Memory B cell (primary cell): ENCODE measurements at regions not wholly inside any gene's neighbourhood (a gene's known extent, or its start where the extent isn't known, plus 50 kb on each side); places are given as distances from the start of the nearest gene placed in this dataset.

Experiments used
- ATAC-seq: fragments of 150-1000 bp; cut with Tn5 transposase; 2 replicates; pipeline ENCODE4 v1.10.0; 2021; ENCODE audit warnings: low read depth, mild to moderate bottlenecking, moderate library complexity
- DNase-seq, 2 donors: peaks; one replicate each; pipeline ENCODE4 v3.0.0; 2022; ENCODE audit warnings: low spot score in 2 of 2
- H3K27ac Mint-ChIP-seq: one replicate; pipeline ENCODE4 v1.8.0; 2022; ENCODE audit warnings: mild to moderate bottlenecking, moderate library complexity, mixed read lengths
- H3K27me3 Mint-ChIP-seq: one replicate; pipeline ENCODE4 v1.8.0; 2022; ENCODE audit warnings: mixed read lengths
- H3K36me3 Mint-ChIP-seq: one replicate; pipeline ENCODE4 v1.8.0; 2022; ENCODE audit warnings: mild to moderate bottlenecking, mixed read lengths
- H3K4me1 Mint-ChIP-seq: one replicate; pipeline ENCODE4 v1.8.0; 2022; ENCODE audit warnings: mixed read lengths
- H3K4me3 Mint-ChIP-seq: one replicate; pipeline ENCODE4 v1.8.0; 2022; ENCODE audit warnings: mild to moderate bottlenecking, moderate library complexity, mixed read lengths
- H3K9me3 Mint-ChIP-seq: one replicate; pipeline ENCODE4 v1.8.0; 2022; ENCODE audit warnings: mixed read lengths

DNA sequence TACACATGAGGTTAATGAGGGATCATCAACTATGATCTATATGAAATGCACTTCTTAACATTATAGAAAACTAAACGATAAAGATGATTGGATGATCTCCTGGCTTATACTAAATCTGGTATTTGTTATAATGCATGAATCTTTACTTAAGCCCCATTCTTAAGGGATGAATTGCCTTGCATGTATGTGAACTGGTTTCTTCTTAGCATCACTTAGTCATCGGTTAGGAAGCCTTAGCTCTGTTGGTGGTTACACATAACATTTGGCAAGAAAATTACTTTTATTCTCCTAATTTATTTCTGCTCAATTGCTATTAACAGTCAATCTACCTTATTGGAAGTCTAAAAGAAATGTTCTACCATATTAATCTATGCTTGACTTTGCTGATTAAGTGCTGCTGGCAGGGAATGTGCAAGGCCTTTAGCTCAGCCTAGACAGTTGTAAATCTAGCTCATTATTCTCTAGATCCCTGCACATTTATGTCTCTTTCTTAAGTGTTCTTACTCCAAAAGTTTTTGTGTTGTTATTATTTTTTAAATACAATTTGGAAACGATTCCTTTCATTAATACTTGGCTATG lies 356.0 kb downstream of the ZPLD1 start:
- ATAC-seq = no peak
- H3K27ac Mint-ChIP-seq = no peak overlapping the region
- H3K9me3 Mint-ChIP-seq = no peaks in the 10 kb centered on the region
- no peak overlapping the region for H3K4me3 Mint-ChIP-seq
- H3K27me3 Mint-ChIP-seq = peaks cover 1% of the 10 kb centered on the region
- no peaks in the 10 kb centered on the region for H3K4me1 Mint-ChIP-seq
- DNase-seq = no peak
- no peaks in the 10 kb centered on the region for H3K36me3 Mint-ChIP-seq

DNA sequence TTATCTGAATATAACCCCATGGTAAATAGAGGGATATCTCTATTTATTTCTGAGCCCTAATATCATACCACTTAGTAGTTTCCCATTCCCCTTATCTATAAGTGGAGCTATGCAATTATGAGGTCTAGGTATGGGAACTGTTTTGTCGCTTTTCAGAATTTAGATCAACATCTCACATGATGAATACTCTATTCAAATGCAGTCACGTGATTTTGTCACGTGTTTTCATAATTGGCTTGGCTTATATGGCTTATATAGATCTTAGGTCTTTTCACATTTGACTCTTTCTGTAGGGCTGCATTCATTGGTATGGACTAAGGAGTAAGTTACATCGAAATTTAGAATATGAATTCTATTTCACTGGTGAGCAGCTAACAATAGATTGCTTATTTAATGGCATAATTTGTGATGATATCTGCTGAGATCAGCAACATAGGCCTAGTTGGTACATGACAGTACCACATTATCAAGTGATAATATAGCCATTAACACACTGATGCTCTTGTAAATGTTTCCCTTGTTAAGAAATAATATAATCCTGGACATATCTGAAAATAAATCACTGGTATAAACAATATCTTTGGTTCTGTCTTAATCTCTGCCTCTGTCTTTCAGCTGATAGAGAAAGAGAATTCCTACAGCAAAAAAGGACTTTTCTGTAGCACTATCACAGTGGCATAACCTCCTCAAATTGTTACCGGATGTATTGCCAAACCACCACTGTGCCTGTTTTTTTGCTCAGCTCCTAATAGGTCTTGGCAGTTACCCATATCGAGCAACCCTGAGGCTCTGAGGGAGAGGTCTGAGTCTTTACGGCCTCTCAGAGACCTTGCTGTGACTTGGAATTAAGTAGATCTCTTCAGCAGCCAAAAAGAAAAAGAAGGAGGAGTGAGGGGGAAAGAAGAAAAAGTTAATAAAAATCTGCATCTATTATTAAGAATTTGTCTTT lies 357.1 kb downstream of the ZPLD1 start:
- Mint-ChIP-seq H3K4me1 (no peaks in the 10 kb centered on the region), H3K27me3 (peaks cover 1% of the 10 kb centered on the region), H3K9me3 (no peaks in the 10 kb centered on the region), H3K4me3 (no peak overlapping the region), H3K36me3 (no peaks in the 10 kb centered on the region), H3K27ac (no peak overlapping the region)
- ATAC-seq (no peak), DNase-seq (no peak)

DNA sequence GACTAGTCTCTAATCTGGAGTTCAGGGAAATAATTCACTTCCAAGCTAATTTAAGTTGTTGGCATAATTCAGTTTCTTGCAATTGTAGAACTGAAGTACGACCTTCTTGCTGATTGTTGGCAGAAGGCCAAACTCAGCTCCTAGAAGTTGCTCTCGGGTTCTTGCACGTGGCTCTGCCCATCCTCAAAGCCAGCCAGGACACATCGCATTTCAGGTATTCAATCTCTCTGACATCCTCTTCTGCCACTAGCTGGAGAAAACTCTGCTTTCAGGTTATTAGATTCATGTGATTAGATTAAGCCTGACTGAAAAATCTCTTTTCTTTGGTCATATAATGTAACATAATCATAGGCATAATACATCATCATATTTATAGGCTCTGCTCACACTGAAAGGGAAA lies 362.0 kb downstream of the ZPLD1 start:
- no peak for ATAC-seq
- Mint-ChIP-seq H3K9me3 (no peaks in the 10 kb centered on the region), H3K4me3 (no peak overlapping the region), H3K27ac (no peak overlapping the region), H3K4me1 (no peaks in the 10 kb centered on the region), H3K27me3 (peaks cover 1% of the 10 kb centered on the region), H3K36me3 (no peaks in the 10 kb centered on the region)
- no peak for DNase-seq

DNA sequence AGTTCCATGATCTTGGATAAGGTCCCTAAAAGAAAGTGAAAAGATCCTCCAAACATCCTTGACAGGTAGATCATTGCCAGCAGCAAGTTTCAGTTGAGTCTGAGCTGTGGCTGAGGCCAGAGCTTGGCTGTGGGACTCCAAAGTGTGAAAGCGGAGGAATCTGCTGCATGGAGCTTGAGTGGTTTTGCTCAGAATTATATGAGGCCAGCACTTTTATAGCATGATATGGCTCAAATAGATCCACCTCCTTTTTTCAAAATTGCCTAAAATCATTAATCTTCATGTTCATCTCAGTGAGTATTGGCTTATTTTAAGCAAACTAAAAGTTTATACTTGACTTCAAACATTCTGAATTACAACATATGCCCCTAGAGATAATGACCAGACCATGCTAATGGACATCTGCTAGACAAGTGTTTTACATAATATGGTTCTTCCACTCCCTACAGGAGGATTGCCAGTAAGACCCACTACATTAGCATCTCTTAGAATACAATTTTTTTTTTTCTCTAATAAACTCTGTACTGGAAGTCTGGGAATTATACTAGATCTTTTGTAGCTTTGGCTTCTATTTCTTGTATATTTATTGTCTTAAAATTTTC lies 368.1 kb downstream of the ZPLD1 start:
- Mint-ChIP-seq H3K4me1 (no peaks in the 10 kb centered on the region), H3K27me3 (no peaks in the 10 kb centered on the region), H3K27ac (no peak overlapping the region), H3K9me3 (no peaks in the 10 kb centered on the region), H3K4me3 (no peak overlapping the region), H3K36me3 (no peaks in the 10 kb centered on the region)
- DNase-seq (no peak), ATAC-seq (no peak)

DNA sequence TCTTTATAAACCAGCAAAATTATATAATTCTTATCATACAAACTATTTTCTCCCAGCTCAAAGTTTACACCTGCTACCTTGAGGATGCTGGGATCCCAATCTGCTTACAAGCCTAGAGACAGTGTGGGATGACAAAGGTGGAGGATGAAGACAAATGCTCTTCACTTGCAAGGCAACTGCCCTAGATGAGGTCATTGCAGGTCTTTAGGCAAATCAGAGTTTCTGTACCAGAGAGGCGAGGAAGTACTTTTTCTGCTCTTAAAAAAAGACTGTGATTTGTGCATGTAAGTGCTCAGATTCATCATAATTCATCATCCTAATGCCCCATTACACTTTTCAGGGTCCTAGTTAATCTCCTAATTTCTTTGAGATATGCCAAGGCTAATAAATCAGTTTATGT lies 376.1 kb downstream of the ZPLD1 start:
- no peaks in the 10 kb centered on the region for H3K36me3 Mint-ChIP-seq
- H3K27me3 Mint-ChIP-seq = no peaks in the 10 kb centered on the region
- DNase-seq (no peak), ATAC-seq (no peak)
- no peak overlapping the region for H3K4me3 Mint-ChIP-seq
- peaks cover 2% of the 10 kb centered on the region for H3K9me3 Mint-ChIP-seq
- H3K27ac Mint-ChIP-seq = no peak overlapping the region
- H3K4me1 Mint-ChIP-seq = no peaks in the 10 kb centered on the region

DNA sequence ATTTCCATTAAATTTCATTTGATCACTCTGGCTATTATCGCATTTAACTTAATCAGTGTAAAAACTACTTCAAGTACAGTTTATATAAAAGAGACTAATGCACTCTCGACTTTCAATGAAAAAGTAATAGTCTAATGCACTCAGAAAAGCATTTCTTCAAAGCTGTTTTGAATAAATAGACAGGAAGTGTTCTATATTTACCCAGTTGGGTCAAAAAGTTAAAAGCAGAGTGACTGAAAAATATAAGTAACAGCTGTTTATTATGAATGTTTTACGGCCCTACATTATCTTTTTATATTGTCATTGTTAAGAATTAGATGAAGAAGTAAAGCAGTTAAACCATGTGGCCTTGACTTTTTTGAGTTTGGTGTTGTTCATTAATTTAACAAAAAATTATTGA lies 391.8 kb downstream of the ZPLD1 start:
- no peak for ATAC-seq
- H3K9me3 Mint-ChIP-seq = no peaks in the 10 kb centered on the region
- DNase-seq = no peak
- no peaks in the 10 kb centered on the region for H3K36me3 Mint-ChIP-seq
- no peaks in the 10 kb centered on the region for H3K27me3 Mint-ChIP-seq
- no peaks in the 10 kb centered on the region for H3K4me1 Mint-ChIP-seq
- H3K27ac Mint-ChIP-seq = no peak overlapping the region
- no peak overlapping the region for H3K4me3 Mint-ChIP-seq

DNA sequence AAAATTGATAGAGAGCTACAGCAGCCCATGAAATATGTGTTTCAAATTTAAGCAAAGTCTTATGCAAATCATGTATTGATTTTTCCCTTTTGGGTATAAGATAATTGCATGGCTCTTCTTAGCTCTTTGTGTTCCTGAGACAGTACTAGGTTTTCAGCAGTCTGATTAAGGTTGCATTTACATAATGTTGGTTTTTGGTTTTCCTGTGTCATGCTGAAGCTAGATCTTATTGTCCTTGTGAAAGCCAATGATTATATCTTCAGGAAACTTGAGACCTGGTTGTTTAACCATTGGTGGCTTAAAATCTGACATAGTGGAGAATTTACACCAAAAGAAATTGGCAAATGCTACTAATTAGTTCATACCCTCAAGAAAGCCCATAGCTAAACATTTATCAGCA lies 392.6 kb downstream of the ZPLD1 start:
- DNase-seq (no peak), ATAC-seq (no peak)
- Mint-ChIP-seq H3K36me3 (no peaks in the 10 kb centered on the region), H3K4me3 (no peak overlapping the region), H3K4me1 (no peaks in the 10 kb centered on the region), H3K9me3 (no peaks in the 10 kb centered on the region), H3K27me3 (no peaks in the 10 kb centered on the region), H3K27ac (no peak overlapping the region)

DNA sequence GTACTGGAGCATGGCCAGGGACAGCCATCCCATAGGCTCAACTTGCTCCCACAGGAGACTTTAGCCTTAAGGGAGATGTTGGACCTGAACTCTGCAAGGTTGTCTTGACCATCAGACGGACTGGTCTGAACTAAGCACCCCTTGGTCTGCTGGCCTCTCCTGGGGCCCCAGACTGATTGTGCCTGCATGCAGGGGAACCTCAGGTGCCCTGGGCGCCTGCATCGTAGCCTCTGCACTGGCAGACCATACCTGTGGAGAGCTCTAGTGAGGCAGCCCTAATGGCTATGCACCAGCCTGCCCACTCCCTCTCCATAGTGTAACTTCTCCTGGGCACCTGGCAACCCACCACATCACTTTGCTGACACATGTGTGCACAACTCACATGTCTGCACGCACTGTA lies 395.6 kb downstream of the ZPLD1 start:
- Mint-ChIP-seq H3K27me3 (no peaks in the 10 kb centered on the region), H3K9me3 (no peaks in the 10 kb centered on the region), H3K4me1 (no peaks in the 10 kb centered on the region), H3K36me3 (no peaks in the 10 kb centered on the region), H3K4me3 (no peak overlapping the region), H3K27ac (no peak overlapping the region)
- DNase-seq (no peak), ATAC-seq (no peak)

DNA sequence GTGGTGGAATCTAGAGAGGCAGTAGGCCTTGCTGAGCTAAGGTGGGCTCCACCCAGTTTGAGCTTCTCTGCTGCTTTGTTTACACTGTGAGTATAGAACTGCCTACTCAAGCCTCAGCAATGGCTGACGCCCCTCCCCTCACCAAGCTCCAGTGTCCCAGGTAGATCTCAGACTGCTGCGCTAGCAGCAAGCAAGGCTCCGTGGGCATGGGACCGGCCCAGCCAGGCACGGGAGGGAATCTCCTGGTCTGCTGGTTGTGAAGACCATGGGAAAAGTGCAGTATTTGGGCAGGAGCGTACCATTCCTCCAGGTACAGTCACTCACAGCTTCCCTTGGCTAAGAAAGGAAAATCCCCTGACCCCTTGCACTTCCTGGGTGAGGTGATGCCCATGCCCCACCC lies 407.1 kb downstream of the ZPLD1 start:
- H3K4me3 Mint-ChIP-seq = no peak overlapping the region
- no peaks in the 10 kb centered on the region for H3K36me3 Mint-ChIP-seq
- DNase-seq = no peak
- ATAC-seq = no peak
- H3K4me1 Mint-ChIP-seq = no peaks in the 10 kb centered on the region
- H3K9me3 Mint-ChIP-seq = peaks cover 6% of the 10 kb centered on the region
- no peaks in the 10 kb centered on the region for H3K27me3 Mint-ChIP-seq
- H3K27ac Mint-ChIP-seq = no peak overlapping the region

DNA sequence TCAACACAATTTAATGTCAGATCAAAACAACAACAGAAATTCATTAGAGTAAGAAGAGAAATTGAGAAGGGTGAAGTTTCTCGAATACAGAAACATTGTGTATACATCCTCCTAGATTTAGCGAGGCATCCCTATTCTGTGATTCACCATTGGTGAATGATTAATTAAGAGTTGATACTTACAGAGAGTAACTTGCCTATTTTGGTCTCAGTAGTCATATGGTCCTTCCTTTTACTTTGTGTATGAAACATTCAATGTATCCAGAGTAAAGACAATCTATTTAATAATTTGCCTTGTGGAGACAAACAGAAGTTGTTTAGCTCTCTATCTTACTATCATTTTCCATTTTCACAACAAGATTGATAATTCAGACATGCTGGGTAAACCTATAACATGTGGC lies 432.0 kb downstream of the ZPLD1 start:
- Mint-ChIP-seq H3K27ac (no peak overlapping the region), H3K4me3 (no peak overlapping the region), H3K9me3 (peaks cover 2% of the 10 kb centered on the region), H3K27me3 (no peaks in the 10 kb centered on the region), H3K4me1 (no peaks in the 10 kb centered on the region), H3K36me3 (no peaks in the 10 kb centered on the region)
- no peak for ATAC-seq
- no peak for DNase-seq

DNA sequence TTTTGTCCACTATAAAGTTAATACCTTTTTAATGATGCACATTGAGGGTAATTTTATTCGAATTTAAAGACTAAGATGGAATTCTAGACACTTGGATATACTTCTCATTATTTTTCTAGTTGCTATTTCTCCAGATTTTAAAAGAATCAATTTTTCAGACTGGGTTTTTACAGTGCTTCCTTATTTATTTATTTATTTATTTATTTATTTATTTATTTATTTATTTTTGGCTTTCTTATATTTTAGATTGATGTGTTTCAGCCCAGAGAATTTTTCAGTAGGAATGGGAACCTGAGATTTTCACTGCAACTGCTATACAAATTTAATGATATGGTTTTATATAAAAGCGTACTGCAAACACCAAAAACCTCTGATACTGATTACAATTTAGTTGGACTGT lies 448.7 kb downstream of the ZPLD1 start:
- ATAC-seq = no peak
- H3K9me3 Mint-ChIP-seq = peaks cover 1% of the 10 kb centered on the region
- no peaks in the 10 kb centered on the region for H3K4me1 Mint-ChIP-seq
- H3K27ac Mint-ChIP-seq = no peak overlapping the region
- no peak for DNase-seq
- no peak overlapping the region for H3K4me3 Mint-ChIP-seq
- no peaks in the 10 kb centered on the region for H3K27me3 Mint-ChIP-seq
- no peaks in the 10 kb centered on the region for H3K36me3 Mint-ChIP-seq

DNA sequence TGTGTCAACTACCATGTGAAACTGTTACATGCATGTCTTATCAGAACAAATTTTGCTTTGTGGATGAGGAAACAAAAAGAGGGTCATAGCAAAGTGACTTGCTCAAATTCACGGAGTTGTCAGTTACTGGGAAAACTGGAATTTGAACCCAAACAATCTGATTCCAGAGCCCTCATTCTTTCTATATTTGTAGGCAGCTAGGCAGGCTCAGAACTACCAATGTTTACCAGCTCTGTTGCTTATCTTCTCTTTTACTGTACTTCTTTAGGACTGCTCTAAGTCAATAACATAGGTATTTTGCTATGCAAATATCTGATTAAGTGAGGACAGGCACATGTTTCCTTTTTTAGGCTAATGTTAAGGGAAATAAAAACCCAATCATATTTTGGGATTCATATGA lies 450.5 kb downstream of the ZPLD1 start:
- peaks cover 1% of the 10 kb centered on the region for H3K9me3 Mint-ChIP-seq
- no peak for ATAC-seq
- H3K27me3 Mint-ChIP-seq = no peaks in the 10 kb centered on the region
- H3K27ac Mint-ChIP-seq = no peak overlapping the region
- H3K4me1 Mint-ChIP-seq = no peaks in the 10 kb centered on the region
- no peak for DNase-seq
- H3K36me3 Mint-ChIP-seq = no peaks in the 10 kb centered on the region
- no peak overlapping the region for H3K4me3 Mint-ChIP-seq

DNA sequence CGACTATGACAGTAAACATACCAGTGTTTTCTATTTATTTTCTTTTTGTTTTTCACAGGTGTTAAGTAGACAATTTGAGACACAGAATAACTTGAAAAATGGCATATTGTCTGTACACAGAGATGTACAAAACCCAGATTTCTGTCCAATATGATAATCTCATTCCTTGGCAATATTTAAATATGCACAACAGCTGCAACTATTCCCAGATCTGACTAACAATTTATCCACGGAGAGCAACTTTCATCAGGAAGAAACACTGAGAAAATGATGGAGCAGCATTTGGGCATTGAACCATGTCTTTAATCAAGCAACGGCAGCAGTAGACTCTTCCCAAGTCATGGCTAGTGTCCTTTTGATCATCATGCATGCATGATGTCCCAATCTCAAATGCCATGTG lies 452.6 kb downstream of the ZPLD1 start:
- ATAC-seq = no peak
- H3K9me3 Mint-ChIP-seq = peaks cover 1% of the 10 kb centered on the region
- H3K4me3 Mint-ChIP-seq = no peak overlapping the region
- DNase-seq = no peak
- H3K27me3 Mint-ChIP-seq = no peaks in the 10 kb centered on the region
- H3K36me3 Mint-ChIP-seq = no peaks in the 10 kb centered on the region
- H3K27ac Mint-ChIP-seq = no peak overlapping the region
- H3K4me1 Mint-ChIP-seq = no peaks in the 10 kb centered on the region

DNA sequence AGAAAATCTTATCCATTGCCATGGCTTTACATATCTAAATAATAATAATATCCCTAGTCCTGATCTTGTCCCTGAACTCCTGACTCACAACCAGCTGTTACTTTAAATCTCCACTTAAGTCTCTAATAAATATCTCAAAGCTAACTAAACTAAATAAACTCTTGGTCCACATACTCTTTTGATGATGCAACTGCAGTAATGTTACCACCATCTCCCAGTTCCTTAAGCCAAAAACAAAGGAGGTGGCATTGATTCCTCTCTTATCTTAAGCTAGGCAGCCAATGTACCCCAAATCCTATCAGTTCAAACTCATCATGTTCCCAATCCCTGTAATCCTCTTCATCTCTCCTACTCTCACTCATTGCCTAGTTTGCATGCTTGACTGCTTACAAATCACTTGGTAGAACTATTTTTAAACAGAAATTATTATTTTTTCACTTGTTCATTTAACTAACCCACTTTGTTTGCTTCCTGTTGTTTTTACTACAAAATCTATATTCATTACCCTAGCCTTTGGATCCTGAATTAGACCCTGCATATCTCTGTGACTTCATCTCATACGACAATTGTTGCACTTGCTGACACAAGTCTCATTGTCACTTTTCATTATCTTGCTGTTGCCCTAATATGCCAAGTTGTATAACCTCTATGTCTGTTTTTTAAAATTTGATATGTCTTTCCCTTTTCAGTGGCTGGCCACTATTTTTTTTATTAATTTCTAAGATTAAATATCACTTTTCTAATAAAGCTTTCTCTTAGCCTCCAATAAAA lies 462.2 kb downstream of the ZPLD1 start:
- no peaks in the 10 kb centered on the region for H3K36me3 Mint-ChIP-seq
- H3K9me3 Mint-ChIP-seq = no peaks in the 10 kb centered on the region
- H3K27ac Mint-ChIP-seq = no peak overlapping the region
- no peaks in the 10 kb centered on the region for H3K27me3 Mint-ChIP-seq
- no peak for DNase-seq
- ATAC-seq = no peak
- no peak overlapping the region for H3K4me3 Mint-ChIP-seq
- no peaks in the 10 kb centered on the region for H3K4me1 Mint-ChIP-seq
